Smooth muscle cell (in vitro differentiated cells): ENCODE measurements at regions not wholly inside any gene's neighbourhood (a gene's known extent, or its start where the extent isn't known, plus 50 kb on each side); places are given as distances from the start of the nearest gene placed in this dataset.

ENCODE experiments used
- DNase-seq: peaks from one replicate; lab custom pipeline; 2025; ENCODE audit not compliant: unreplicated experiment; lab: John Stamatoyannopoulos, UW
- H2AFZ ChIP-seq: fragments of 200-600 bp; sonication (generic); 2 replicates; pipeline ENCODE4 v1.6.0; 2016; ENCODE audit warnings: antibody characterized with exemption, low read depth, mild to moderate bottlenecking
- H3F3A ChIP-seq: fragments of 200-600 bp; sonication (generic); 2 replicates; pipeline ENCODE4 v1.6.0; 2017; ENCODE audit warnings: antibody characterized with exemption, low read depth
- H3K27ac ChIP-seq: fragments of 200-600 bp; sonication (generic); 2 replicates; pipeline ENCODE4 v1.5.1; 2016; ENCODE audit warnings: low read depth, mild to moderate bottlenecking
- H3K27me3 ChIP-seq: fragments of 200-600 bp; sonication (generic); 2 replicates; pipeline ENCODE4 v1.6.1; 2016; ENCODE audit warnings: low read depth, mild to moderate bottlenecking
- H3K36me3 ChIP-seq: fragments of 200-600 bp; sonication (generic); 2 replicates; pipeline ENCODE4 v1.5.1; 2016; ENCODE audit warnings: low read depth
- H3K4me1 ChIP-seq: fragments of 200-600 bp; sonication (generic); 2 replicates; pipeline ENCODE4 v1.5.1; 2016; ENCODE audit warnings: low read depth
- H3K4me2 ChIP-seq: fragments of 200-600 bp; sonication (generic); 2 replicates; pipeline ENCODE4 v1.6.0; 2016; ENCODE audit warnings: mild to moderate bottlenecking
- H3K4me3 ChIP-seq: fragments of 200-600 bp; sonication (generic); 2 replicates; pipeline ENCODE4 v1.5.1; 2016; ENCODE audit warnings: mild to moderate bottlenecking
- H3K79me2 ChIP-seq: fragments of 200-600 bp; sonication (generic); 2 replicates; pipeline ENCODE4 v1.6.0; 2016; ENCODE audit warnings: low read depth, mild to moderate bottlenecking
- H3K9ac ChIP-seq: fragments of 200-600 bp; sonication (generic); 2 replicates; pipeline ENCODE4 v1.6.0; 2016; ENCODE audit warnings: low read depth
- H3K9me3 ChIP-seq: fragments of 200-600 bp; sonication (generic); replicated peaks from 2 replicates; pipeline ENCODE4 v1.5.1; 2016; ENCODE audit warnings: low read depth
- H4K20me1 ChIP-seq: fragments of 200-600 bp; sonication (generic); 2 replicates; pipeline ENCODE4 v1.6.0; 2016; ENCODE audit warnings: low read depth
- WGBS: methylation state at CpG from one replicate; pipeline ENCODE4 v1.1.7; 2016; ENCODE audit warnings: low lambda C conversion rate; 5-methylcytosine and 5-hydroxymethylcytosine counted together
- TF ChIP-seq, protein P1 (sequence below): fragments of 200-600 bp; sonication (generic); IDR thresholded peaks from 2 replicates; pipeline ENCODE4 v1.5.1; 2017; ENCODE audit warnings: borderline replicate concordance, mild to moderate bottlenecking, antibody characterized with exemption; ENCODE audit not compliant: insufficient read depth, poor library complexity, severe bottlenecking

DNA sequence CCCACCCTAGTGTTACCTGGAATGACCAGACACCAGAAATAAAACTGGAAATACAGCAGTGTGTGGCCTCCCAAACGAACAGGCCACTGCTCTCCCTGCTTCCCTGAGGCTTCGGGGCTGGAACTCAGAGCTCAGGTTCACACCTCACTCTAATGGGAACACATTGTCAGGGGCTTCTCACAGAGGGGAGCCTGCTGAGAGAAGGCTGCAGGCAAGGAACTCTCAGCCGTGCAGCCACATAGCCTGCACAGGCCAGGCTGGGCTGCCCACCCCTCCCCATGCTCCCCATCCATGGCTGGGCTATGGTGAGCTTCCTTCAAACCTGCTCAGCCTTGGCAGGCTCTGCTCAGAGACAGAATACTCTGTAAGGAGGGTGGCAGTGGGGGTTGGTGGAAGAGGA lies 302.5 kb downstream of the EMP1 start:
- WGBS: 71% methylated on average over 3 of the region's 3 CpGs

DNA sequence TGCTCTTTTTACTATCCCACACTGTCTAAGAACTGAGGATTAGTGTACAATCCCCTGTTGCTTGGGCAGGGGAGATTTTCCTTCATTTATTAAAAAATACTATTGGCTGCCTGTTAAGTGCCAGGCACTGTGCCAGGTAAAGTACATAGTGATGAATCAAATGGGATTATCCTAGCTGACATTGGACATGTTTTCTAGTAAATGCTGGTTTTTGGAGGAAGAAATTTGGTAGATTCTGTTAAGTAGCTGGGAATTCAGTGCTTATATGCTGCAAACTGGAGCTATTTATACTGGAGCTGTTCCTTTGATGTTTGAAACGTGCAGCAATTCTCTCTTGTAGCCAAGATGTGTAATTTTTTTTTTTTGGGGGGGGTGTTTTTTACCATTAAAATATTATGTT lies 299.6 kb downstream of the EMP1 start:
- Histone ChIP-seq H3F3A (no peaks in the 10 kb centered on the region), H2AFZ (no peak overlapping the region), H4K20me1 (no peaks in the 10 kb centered on the region), H3K4me2 (no peak overlapping the region), H3K9ac (no peak overlapping the region), H3K4me1 (no peaks in the 10 kb centered on the region), H3K79me2 (no peaks in the 10 kb centered on the region), H3K9me3 (no peaks in the 10 kb centered on the region), H3K27me3 (no peaks in the 10 kb centered on the region), H3K36me3 (no peaks in the 10 kb centered on the region), H3K27ac (no peak overlapping the region), H3K4me3 (no peak overlapping the region)
- TF ChIP-seq, protein P1, sequence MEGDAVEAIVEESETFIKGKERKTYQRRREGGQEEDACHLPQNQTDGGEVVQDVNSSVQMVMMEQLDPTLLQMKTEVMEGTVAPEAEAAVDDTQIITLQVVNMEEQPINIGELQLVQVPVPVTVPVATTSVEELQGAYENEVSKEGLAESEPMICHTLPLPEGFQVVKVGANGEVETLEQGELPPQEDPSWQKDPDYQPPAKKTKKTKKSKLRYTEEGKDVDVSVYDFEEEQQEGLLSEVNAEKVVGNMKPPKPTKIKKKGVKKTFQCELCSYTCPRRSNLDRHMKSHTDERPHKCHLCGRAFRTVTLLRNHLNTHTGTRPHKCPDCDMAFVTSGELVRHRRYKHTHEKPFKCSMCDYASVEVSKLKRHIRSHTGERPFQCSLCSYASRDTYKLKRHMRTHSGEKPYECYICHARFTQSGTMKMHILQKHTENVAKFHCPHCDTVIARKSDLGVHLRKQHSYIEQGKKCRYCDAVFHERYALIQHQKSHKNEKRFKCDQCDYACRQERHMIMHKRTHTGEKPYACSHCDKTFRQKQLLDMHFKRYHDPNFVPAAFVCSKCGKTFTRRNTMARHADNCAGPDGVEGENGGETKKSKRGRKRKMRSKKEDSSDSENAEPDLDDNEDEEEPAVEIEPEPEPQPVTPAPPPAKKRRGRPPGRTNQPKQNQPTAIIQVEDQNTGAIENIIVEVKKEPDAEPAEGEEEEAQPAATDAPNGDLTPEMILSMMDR: no peak
- no peak for DNase-seq
- WGBS: 13% methylated on average over 1 of the region's 1 CpG

More for the DNA sequence above, 302.5 kb downstream of the EMP1 start:
- H4K20me1 ChIP-seq: no peaks in the 10 kb centered on the region
- no peaks in the 10 kb centered on the region for H3K9me3 ChIP-seq
- peaks cover 8% of the 10 kb centered on the region for H3K4me1 ChIP-seq
- H3K27ac ChIP-seq: no peak overlapping the region
- no peaks in the 10 kb centered on the region for H3K36me3 ChIP-seq
- no peaks in the 10 kb centered on the region for H3K79me2 ChIP-seq
- no peaks in the 10 kb centered on the region for H3K27me3 ChIP-seq
- H3F3A ChIP-seq: peaks cover 5% of the 10 kb centered on the region
- no peak overlapping the region for H3K4me2 ChIP-seq
- H2AFZ ChIP-seq: no peak overlapping the region
- DNase-seq: no peak
- H3K4me3 ChIP-seq: no peak overlapping the region
- no peak overlapping the region for H3K9ac ChIP-seq
- TF ChIP-seq, protein P1: no peak

DNA sequence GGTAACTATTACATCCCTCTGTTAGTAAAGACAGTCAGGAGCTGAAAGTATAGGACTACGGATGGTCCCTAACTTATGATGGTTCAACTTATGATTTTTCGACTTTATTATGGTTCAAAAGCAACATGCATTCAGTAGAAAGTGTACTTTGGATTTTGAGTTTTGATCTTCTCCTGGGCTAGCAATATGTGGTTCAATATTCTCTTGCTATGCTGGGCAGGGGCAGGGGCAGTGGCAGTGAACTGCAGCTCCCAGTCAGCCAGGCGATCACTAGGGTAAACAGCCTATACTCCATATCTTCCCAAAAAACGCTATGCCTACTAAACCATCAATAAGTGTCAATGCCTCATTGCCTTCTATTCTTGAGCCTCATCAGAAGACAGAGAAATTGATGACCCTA lies 292.7 kb downstream of the EMP1 start:
- H3K27ac ChIP-seq: no peak overlapping the region
- H3K27me3 ChIP-seq: no peaks in the 10 kb centered on the region
- no peaks in the 10 kb centered on the region for H3F3A ChIP-seq
- no peak for DNase-seq
- no peak overlapping the region for H2AFZ ChIP-seq
- H3K36me3 ChIP-seq: no peaks in the 10 kb centered on the region
- WGBS: 91% methylated on average over 4 of the region's 4 CpGs
- TF ChIP-seq, protein P1: no peak
- no peaks in the 10 kb centered on the region for H4K20me1 ChIP-seq
- no peak overlapping the region for H3K4me2 ChIP-seq
- H3K4me3 ChIP-seq: no peak overlapping the region
- no peaks in the 10 kb centered on the region for H3K9me3 ChIP-seq
- no peak overlapping the region for H3K9ac ChIP-seq
- H3K79me2 ChIP-seq: no peaks in the 10 kb centered on the region
- H3K4me1 ChIP-seq: no peaks in the 10 kb centered on the region

DNA sequence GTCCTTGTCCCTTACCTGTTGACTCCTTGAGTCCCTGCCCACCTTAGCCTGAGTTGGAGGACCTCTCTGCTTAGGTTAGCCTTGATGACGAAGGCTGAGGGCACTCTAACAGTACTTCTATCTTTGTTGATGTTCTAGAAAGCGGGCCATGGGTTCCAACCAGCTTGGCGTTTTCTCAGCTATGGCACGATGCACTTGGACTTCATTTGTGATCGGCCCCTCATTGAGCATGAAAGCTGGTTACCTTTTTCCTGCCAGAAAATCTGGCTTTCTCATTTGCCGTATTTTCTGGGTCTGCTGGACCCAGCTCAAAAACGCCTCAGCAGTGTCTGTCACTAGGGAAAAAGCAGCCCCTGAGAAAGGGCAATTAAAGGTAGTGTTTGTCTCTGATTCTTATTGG lies 290.8 kb downstream of the EMP1 start:
- H3F3A ChIP-seq: no peaks in the 10 kb centered on the region
- no peak overlapping the region for H3K4me2 ChIP-seq
- H3K36me3 ChIP-seq: no peaks in the 10 kb centered on the region
- H3K9ac ChIP-seq: no peak overlapping the region
- no peak for DNase-seq
- H4K20me1 ChIP-seq: no peaks in the 10 kb centered on the region
- no peaks in the 10 kb centered on the region for H3K27me3 ChIP-seq
- no peaks in the 10 kb centered on the region for H3K79me2 ChIP-seq
- WGBS: 88% methylated on average over 7 of the region's 7 CpGs
- TF ChIP-seq, protein P1: no peak
- no peaks in the 10 kb centered on the region for H3K9me3 ChIP-seq
- H2AFZ ChIP-seq: no peak overlapping the region
- H3K4me1 ChIP-seq: no peaks in the 10 kb centered on the region
- no peak overlapping the region for H3K4me3 ChIP-seq
- no peak overlapping the region for H3K27ac ChIP-seq
